ENCODE measurements at regions not wholly inside any gene's neighbourhood (a gene's known extent, or its start where the extent isn't known, plus 50 kb on each side); places are given as distances from the start of the nearest gene placed in this dataset.

DNA sequence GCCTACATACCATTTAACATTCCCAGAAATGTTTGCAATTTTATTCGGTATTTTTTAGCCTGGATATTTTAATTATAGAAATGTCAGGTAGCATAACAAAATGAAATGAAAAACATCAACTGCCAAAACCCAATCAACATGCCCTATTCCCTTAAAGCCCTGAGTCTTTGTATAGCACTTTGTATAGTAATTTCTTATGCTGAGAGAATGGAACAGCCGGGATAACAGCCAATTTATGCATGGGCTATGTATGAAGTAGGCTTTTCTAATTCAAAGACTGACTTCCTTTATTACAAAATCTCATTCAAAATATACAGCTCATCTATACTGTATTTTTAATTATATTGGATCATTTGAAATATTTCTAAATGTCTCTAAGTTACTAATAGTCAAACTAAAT is 513.0 kb upstream of the NAALADL2 start:
- no peaks in the 10 kb centered on the region for H3K4me1 ChIP-seq
- H3K4me3 ChIP-seq: no peak overlapping the region
- TF ChIP-seq, protein P1, sequence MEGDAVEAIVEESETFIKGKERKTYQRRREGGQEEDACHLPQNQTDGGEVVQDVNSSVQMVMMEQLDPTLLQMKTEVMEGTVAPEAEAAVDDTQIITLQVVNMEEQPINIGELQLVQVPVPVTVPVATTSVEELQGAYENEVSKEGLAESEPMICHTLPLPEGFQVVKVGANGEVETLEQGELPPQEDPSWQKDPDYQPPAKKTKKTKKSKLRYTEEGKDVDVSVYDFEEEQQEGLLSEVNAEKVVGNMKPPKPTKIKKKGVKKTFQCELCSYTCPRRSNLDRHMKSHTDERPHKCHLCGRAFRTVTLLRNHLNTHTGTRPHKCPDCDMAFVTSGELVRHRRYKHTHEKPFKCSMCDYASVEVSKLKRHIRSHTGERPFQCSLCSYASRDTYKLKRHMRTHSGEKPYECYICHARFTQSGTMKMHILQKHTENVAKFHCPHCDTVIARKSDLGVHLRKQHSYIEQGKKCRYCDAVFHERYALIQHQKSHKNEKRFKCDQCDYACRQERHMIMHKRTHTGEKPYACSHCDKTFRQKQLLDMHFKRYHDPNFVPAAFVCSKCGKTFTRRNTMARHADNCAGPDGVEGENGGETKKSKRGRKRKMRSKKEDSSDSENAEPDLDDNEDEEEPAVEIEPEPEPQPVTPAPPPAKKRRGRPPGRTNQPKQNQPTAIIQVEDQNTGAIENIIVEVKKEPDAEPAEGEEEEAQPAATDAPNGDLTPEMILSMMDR (IDR thresholded peaks at IDR 0.05): no peak
- no peak overlapping the region for H3K27ac ChIP-seq
- DNase-seq (ENCODE audit: low spot score in 2 of 2): no peak
- peaks cover 0 to 6% of the 10 kb centered on the region in 2 donors for H3K9me3 ChIP-seq
- intact Hi-C loops (cut with DNase I): no loop called here
- no peaks in the 10 kb centered on the region for H3K36me3 ChIP-seq
- H3K27me3 ChIP-seq: no peaks in the 10 kb centered on the region

DNA sequence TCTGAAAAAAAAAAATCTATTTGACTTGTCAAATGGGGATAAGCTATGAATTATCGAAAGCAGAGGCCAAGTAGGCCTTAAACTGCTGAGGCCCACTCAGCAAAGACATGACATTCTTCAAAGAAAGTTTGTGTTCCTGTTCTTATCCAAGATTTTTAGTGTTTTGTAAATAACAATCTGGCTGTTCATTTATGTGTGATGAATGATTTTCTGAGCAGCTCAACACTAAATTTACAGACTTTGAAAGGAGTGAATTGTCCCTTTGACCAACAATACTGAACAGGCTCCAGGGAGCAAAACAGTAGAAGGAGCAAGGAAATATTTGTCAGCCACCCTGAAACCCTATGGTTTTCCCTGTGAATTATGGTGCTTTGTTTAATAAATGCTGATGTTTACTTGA is 512.6 kb upstream of the NAALADL2 start:
- no peaks in the 10 kb centered on the region for H3K4me1 ChIP-seq
- H3K36me3 ChIP-seq: no peaks in the 10 kb centered on the region
- H3K4me3 ChIP-seq: no peak overlapping the region
- no peak for DNase-seq (ENCODE audit: low spot score in 2 of 2)
- intact Hi-C loops (cut with DNase I): no loop called here
- H3K27me3 ChIP-seq: no peaks in the 10 kb centered on the region
- peaks cover 0 to 6% of the 10 kb centered on the region in 2 donors for H3K9me3 ChIP-seq
- TF ChIP-seq, protein P1 (IDR thresholded peaks at IDR 0.05): no peak
- no peak overlapping the region for H3K27ac ChIP-seq

DNA sequence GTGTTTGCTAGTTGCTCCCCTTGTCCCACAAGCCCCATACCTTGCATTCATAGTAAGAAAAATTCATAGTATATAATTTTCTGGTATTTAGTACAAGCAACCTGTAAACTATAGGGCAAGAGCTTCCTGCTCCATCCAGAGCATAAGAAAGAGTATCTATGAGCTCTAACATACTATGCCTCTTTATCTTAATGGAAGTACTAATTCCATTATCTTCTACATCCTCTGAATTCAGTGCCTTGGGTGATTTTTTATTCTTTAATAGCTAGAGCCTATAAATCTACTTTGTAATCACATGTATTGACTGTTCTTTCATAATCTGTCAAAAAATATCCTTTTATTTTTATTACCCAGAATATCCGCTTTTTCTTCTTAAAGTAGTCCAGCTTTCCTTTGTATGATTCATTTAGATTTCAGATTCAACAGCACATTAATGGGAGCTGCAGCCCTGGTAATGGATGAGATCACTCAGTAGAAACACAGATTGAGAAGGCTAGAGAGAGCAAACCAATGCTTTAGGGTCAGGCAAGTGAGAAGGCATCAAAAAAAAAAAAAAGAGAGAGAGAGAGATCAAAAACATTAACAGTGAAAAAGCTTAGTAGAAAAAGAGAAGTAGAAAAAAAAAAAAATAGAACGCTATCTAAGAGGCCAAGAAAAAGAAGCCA is 511.5 kb upstream of the NAALADL2 start:
- TF ChIP-seq, protein P1 (IDR thresholded peaks at IDR 0.05): no peak
- Histone ChIP-seq H3K4me3 (no peak overlapping the region), H3K4me1 (no peaks in the 10 kb centered on the region), H3K36me3 (no peaks in the 10 kb centered on the region), H3K9me3 (peaks cover 0 to 6% of the 10 kb centered on the region in 2 donors), H3K27ac (no peak overlapping the region), H3K27me3 (no peaks in the 10 kb centered on the region)
- DNase-seq (ENCODE audit: low spot score in 2 of 2): no peak
- intact Hi-C loops (cut with DNase I): no loop called here

DNA sequence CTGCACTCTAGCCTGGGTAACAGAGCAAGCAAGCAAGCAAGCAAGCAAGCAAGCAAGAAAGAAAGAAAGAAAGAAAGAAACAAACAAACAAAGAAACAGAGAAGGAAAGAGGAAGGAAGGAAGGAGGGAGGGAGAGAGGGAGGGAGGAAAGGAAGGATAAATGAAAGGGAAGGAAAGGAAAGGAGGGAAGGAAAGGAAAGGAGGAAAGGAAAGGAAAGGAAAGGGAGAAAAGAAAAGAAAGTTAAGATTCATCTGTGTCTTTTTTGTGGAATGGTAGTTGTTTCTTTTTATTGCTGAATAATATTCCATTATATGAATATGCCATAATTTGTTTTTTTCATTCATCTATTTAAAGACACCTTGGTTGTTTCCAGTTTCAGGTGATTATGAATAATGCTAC is 506.9 kb upstream of the NAALADL2 start:
- intact Hi-C loops (cut with DNase I): no loop called here
- Histone ChIP-seq H3K27ac (no peak overlapping the region), H3K4me3 (no peak overlapping the region), H3K27me3 (no peaks in the 10 kb centered on the region), H3K36me3 (no peaks in the 10 kb centered on the region), H3K4me1 (no peaks in the 10 kb centered on the region), H3K9me3 (peaks cover 0 to 6% of the 10 kb centered on the region in 2 donors)
- TF ChIP-seq, protein P1 (IDR thresholded peaks at IDR 0.05): no peak
- no peak for DNase-seq (ENCODE audit: low spot score in 2 of 2)

DNA sequence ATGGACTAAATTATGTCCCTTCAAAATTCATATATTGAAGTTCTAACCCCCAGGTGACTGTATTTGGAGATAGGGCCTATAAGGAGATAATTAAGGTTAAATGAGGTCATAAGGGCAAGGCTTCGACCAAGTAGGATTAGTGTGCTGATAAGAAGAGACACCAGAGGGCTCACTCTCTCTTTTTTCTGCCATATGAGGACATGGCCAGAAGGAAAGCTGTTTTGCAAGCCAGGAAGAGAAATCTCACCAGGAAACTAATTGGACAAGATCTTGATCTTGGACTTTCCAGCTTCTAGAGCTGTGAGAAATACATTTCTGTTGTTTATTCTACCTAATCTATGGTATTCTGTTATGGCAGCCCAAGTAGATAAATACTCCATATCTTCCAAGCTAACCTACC is 503.6 kb upstream of the NAALADL2 start:
- Histone ChIP-seq H3K36me3 (no peaks in the 10 kb centered on the region), H3K9me3 (no peaks in the 10 kb centered on the region), H3K27me3 (no peaks in the 10 kb centered on the region), H3K4me1 (no peaks in the 10 kb centered on the region), H3K27ac (no peak overlapping the region), H3K4me3 (no peak overlapping the region)
- no peak for DNase-seq (ENCODE audit: low spot score in 2 of 2)
- TF ChIP-seq, protein P1 (IDR thresholded peaks at IDR 0.05): no peak
- intact Hi-C loops (cut with DNase I): no loop called here

DNA sequence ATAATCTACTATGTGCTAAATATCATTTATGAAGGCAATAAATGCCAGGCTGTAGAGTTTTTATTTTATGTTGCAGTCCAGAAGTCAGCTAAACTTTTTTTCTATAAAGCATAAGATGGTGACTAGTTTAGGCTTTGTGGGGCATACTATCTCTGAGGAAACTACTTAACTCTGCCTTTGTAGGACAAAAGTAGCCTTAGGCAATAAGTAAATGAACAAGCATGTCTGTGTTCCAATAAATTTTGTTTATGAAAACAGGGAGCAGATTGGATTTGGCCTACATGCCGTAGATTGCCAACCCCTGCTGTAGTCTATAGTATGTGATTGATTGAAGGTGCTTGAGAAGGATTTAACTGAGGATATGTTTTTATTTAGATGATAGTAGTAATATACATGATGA is 502.5 kb upstream of the NAALADL2 start:
- Histone ChIP-seq H3K4me3 (no peak overlapping the region), H3K27ac (no peak overlapping the region), H3K4me1 (no peaks in the 10 kb centered on the region), H3K36me3 (no peaks in the 10 kb centered on the region), H3K9me3 (no peaks in the 10 kb centered on the region), H3K27me3 (no peaks in the 10 kb centered on the region)
- no peak for DNase-seq (ENCODE audit: low spot score in 2 of 2)
- intact Hi-C loops (cut with DNase I): no loop called here
- TF ChIP-seq, protein P1 (IDR thresholded peaks at IDR 0.05): no peak
